ENCODE measurements at regions not wholly inside any gene's neighbourhood (a gene's known extent, or its start where the extent isn't known, plus 50 kb on each side); places are given as distances from the start of the nearest gene placed in this dataset.

DNA sequence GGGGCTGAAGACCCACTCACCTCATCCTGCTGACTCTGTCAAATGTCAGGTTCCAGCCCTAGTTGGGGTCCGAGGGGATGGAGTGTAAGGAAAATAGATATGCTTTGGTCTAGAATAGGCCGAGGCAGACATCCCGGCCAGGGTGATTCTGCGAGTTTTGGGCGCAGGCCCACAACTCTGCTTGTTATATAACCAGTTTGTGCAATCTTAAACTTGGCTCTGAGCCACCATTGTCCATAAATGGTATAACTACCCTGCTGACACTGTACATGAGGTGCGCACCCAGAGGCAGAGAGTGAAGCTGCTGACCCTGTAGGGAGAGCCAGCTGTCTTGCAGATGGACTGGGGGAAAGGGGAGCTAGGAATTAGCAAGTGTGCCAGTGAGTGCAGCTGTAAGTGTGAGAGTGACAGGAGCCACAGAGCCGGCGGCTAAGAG lies 1388.8 kb downstream of the AMY1C start (continued):
- peak; percentile 87; the same call in 1 of the 2 replicates for TF ChIP-seq ZNF292 (CRISPR knock-in tag; IDR thresholded peaks at IDR 0.05; ENCODE audit: borderline replicate concordance, low read depth)
- TF ChIP-seq, protein P1, sequence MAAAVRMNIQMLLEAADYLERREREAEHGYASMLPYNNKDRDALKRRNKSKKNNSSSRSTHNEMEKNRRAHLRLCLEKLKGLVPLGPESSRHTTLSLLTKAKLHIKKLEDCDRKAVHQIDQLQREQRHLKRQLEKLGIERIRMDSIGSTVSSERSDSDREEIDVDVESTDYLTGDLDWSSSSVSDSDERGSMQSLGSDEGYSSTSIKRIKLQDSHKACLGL (CRISPR knock-in tag; IDR thresholded peaks at IDR 0.05), result no peak
- TF ChIP-seq MEIS2 (CRISPR knock-in tag; IDR thresholded peaks at IDR 0.05), result no peak
- TF ChIP-seq, protein P2, sequence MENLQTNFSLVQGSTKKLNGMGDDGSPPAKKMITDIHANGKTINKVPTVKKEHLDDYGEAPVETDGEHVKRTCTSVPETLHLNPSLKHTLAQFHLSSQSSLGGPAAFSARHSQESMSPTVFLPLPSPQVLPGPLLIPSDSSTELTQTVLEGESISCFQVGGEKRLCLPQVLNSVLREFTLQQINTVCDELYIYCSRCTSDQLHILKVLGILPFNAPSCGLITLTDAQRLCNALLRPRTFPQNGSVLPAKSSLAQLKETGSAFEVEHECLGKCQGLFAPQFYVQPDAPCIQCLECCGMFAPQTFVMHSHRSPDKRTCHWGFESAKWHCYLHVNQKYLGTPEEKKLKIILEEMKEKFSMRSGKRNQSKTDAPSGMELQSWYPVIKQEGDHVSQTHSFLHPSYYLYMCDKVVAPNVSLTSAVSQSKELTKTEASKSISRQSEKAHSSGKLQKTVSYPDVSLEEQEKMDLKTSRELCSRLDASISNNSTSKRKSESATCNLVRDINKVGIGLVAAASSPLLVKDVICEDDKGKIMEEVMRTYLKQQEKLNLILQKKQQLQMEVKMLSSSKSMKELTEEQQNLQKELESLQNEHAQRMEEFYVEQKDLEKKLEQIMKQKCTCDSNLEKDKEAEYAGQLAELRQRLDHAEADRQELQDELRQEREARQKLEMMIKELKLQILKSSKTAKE (CRISPR knock-in tag; IDR thresholded peaks at IDR 0.05; ENCODE audit: borderline replicate concordance), result 0 out of 2 replicates have a peak, but pooled peaks have one; percentile 11
- no peak for TF ChIP-seq ZNF451 (CRISPR knock-in tag; IDR thresholded peaks at IDR 0.05)
- no peak for TF ChIP-seq GTF3A (CRISPR knock-in tag; conservative IDR thresholded peaks at IDR 0.05)
- no peak for TF ChIP-seq ZFP62 (CRISPR knock-in tag; IDR thresholded peaks at IDR 0.05)
- TF ChIP-seq LCORL (IDR thresholded peaks at IDR 0.05), result peak; percentile 43; the same call in 1 of the 2 replicates
- peak; percentile 51; the same call in 1 of the 2 replicates for TF ChIP-seq LCORL (CRISPR knock-in tag; IDR thresholded peaks at IDR 0.05)
- no peak for TF ChIP-seq ZNF747 (CRISPR knock-in tag; IDR thresholded peaks at IDR 0.05; ENCODE audit: borderline replicate concordance)
- no peak for TF ChIP-seq ZMYM3 (CRISPR knock-in tag; IDR thresholded peaks at IDR 0.05)
- peak; percentile 95 for TF ChIP-seq SRF (IDR thresholded peaks at IDR 0.05; ENCODE audit: low read depth, low read length)
- TF ChIP-seq, protein P3, sequence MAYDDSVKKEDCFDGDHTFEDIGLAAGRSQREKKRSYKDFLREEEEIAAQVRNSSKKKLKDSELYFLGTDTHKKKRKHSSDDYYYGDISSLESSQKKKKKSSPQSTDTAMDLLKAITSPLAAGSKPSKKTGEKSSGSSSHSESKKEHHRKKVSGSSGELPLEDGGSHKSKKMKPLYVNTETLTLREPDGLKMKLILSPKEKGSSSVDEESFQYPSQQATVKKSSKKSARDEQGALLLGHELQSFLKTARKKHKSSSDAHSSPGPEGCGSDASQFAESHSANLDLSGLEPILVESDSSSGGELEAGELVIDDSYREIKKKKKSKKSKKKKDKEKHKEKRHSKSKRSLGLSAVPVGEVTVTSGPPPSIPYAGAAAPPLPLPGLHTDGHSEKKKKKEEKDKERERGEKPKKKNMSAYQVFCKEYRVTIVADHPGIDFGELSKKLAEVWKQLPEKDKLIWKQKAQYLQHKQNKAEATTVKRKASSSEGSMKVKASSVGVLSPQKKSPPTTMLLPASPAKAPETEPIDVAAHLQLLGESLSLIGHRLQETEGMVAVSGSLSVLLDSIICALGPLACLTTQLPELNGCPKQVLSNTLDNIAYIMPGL (CRISPR knock-in tag; IDR thresholded peaks at IDR 0.05; ENCODE audit: borderline replicate concordance in 1 of 2, low read depth in 1 of 2), result no peak
- no peak for TF ChIP-seq ZC3H13 (CRISPR knock-in tag; IDR thresholded peaks at IDR 0.05)
- TF ChIP-seq ZNF605 (CRISPR knock-in tag; IDR thresholded peaks at IDR 0.05), result no peak
- no peak for TF ChIP-seq ZNF205 (CRISPR knock-in tag; IDR thresholded peaks at IDR 0.05)
- no peak for TF ChIP-seq NR1H2 (CRISPR knock-in tag; IDR thresholded peaks at IDR 0.05; ENCODE audit: borderline replicate concordance, low read depth)
- TF ChIP-seq DR1 (CRISPR knock-in tag; IDR thresholded peaks at IDR 0.05), result 0 out of 2 replicates have a peak, but pooled peaks have one; percentile 30
- no peak for TF ChIP-seq MED13 (CRISPR knock-in tag; IDR thresholded peaks at IDR 0.05)
- TF ChIP-seq PHF8 (CRISPR knock-in tag; IDR thresholded peaks at IDR 0.05), result no peak
- no peak for TF ChIP-seq ZNF343 (CRISPR knock-in tag; IDR thresholded peaks at IDR 0.05)
- TF ChIP-seq, protein P4, sequence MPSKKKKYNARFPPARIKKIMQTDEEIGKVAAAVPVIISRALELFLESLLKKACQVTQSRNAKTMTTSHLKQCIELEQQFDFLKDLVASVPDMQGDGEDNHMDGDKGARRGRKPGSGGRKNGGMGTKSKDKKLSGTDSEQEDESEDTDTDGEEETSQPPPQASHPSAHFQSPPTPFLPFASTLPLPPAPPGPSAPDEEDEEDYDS (CRISPR knock-in tag; IDR thresholded peaks at IDR 0.05), result no peak
- no peak for TF ChIP-seq HOXA7 (CRISPR knock-in tag; IDR thresholded peaks at IDR 0.05)
- TF ChIP-seq RFX5 (IDR thresholded peaks at IDR 0.05; ENCODE audit: low read depth, low read length), result no peak
- no peak for TF ChIP-seq ZNF350 (CRISPR knock-in tag; IDR thresholded peaks at IDR 0.05; ENCODE audit: borderline replicate concordance, low read depth)
- TF ChIP-seq ZBTB38 (CRISPR knock-in tag; IDR thresholded peaks at IDR 0.05), result no peak
- peak; percentile 100 for TF ChIP-seq ZSCAN31 (CRISPR knock-in tag; IDR thresholded peaks at IDR 0.05; ENCODE audit: low read depth)
- TF ChIP-seq XRCC5 (optimal IDR thresholded peaks at IDR 0.05; ENCODE audit: low read length), result peak; percentile 67
- no peak for TF ChIP-seq PAX8 (CRISPR knock-in tag; IDR thresholded peaks at IDR 0.05; ENCODE audit: borderline replicate concordance)
- no peak for TF ChIP-seq TOPORS (CRISPR knock-in tag; IDR thresholded peaks at IDR 0.05)
